ENCODE measurements at regions not wholly inside any gene's neighbourhood (a gene's known extent, or its start where the extent isn't known, plus 50 kb on each side); places are given as distances from the start of the nearest gene placed in this dataset.

DNA sequence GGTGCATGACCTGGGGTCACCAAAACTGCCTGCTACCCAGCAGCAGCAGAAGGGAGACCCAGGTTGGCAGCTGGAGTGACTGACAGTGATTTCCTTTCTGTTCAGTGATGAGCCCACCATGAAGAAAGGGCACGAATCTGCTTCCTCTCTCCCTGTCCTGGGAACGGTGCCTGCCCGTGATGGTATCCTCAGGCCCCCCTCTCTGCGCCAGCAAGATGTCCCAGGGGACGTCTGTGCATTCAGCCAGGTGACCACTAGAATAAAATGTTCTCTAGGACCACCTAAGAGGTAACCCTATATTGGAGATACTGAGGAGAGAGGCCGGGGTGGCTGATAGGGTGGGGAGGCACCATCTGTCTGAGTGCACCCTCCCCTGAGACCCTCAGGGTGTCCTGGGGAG, 294.7 kb downstream of the QKI start:
- ATAC-seq (no peak), DNase-seq (ENCODE audit: low read depth, low spot score) (no peak)
- ChIA-PET CTCF (no interaction called here), POLR2A (no interaction called here), RAD21 (ENCODE audit: low non-redundant PET in 1 of 2, low total read pairs in 2 of 2, uncharacterized antibody in 2 of 2, unreplicated experiment in 2 of 2) (no interaction called here)
- intact Hi-C loops (cut with micrococcal nuclease) = no loop called here
- Histone ChIP-seq H2AFZ (ENCODE audit: low read depth, low read length, poor library complexity, severe bottlenecking) (no peak overlapping the region), H3K36me3 (ENCODE audit: control insufficient read depth in 1 of 2, insufficient read depth in 2 of 2, low read length in 2 of 2) (no peaks in the 10 kb centered on the region), H3K9me2 (ENCODE audit: insufficient read depth) (no peaks in the 10 kb centered on the region), H3K27me3 (ENCODE audit: insufficient read depth, low read length) (no peaks in the 10 kb centered on the region), H3K4me1 (ENCODE audit: control insufficient read depth in 1 of 2, insufficient read depth in 2 of 2, low read length in 2 of 2) (no peaks in the 10 kb centered on the region), H3K9ac (ENCODE audit: low read length) (no peak overlapping the region), H3K9me3 (ENCODE audit: control insufficient read depth in 1 of 2, insufficient read depth in 1 of 2, low read depth in 1 of 2, low read length in 2 of 2) (no peaks in the 10 kb centered on the region), H3K4me3 (replicated peaks in 1 of 2; ENCODE audit: low read depth in 1 of 2, low read length in 2 of 2) (no peak overlapping the region), H3K4me2 (ENCODE audit: low read length) (no peak overlapping the region), H3K27ac (ENCODE audit: low read depth, low read length) (no peak overlapping the region), H4K20me1 (ENCODE audit: insufficient read depth) (no peaks in the 10 kb centered on the region), H3K79me2 (ENCODE audit: insufficient read depth, low read length) (no peaks in the 10 kb centered on the region)
- BruUV-seq (replicated peaks) = no TSS peak
- no peak for TF ChIP-seq ZNF274 (IDR thresholded peaks at IDR 0.05; ENCODE audit: low read depth, low read length)
- no peak for TF ChIP-seq ELF1 (IDR thresholded peaks at IDR 0.05; ENCODE audit: borderline replicate concordance, low read depth)
- TF ChIP-seq SIN3A (IDR thresholded peaks at IDR 0.05; ENCODE audit: low read depth) = no peak
- no peak for TF ChIP-seq EZH2 (IDR thresholded peaks at IDR 0.05)
- no peak for TF ChIP-seq SP1 (IDR thresholded peaks at IDR 0.05; ENCODE audit: low read depth)
- TF ChIP-seq CEBPB (IDR thresholded peaks at IDR 0.05; ENCODE audit: low read depth) = no peak
- no peak for TF ChIP-seq RAD21 (IDR thresholded peaks at IDR 0.05; ENCODE audit: low read depth)
- no peak for TF ChIP-seq JUND (IDR thresholded peaks at IDR 0.05)
- TF ChIP-seq, protein P1, sequence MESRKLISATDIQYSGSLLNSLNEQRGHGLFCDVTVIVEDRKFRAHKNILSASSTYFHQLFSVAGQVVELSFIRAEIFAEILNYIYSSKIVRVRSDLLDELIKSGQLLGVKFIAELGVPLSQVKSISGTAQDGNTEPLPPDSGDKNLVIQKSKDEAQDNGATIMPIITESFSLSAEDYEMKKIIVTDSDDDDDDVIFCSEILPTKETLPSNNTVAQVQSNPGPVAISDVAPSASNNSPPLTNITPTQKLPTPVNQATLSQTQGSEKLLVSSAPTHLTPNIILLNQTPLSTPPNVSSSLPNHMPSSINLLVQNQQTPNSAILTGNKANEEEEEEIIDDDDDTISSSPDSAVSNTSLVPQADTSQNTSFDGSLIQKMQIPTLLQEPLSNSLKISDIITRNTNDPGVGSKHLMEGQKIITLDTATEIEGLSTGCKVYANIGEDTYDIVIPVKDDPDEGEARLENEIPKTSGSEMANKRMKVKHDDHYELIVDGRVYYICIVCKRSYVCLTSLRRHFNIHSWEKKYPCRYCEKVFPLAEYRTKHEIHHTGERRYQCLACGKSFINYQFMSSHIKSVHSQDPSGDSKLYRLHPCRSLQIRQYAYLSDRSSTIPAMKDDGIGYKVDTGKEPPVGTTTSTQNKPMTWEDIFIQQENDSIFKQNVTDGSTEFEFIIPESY (IDR thresholded peaks at IDR 0.05; ENCODE audit: extremely low read depth, insufficient replicate concordance, low read length) = no peak
- TF ChIP-seq ZFX (IDR thresholded peaks at IDR 0.05) = no peak
- TF ChIP-seq, protein P2, sequence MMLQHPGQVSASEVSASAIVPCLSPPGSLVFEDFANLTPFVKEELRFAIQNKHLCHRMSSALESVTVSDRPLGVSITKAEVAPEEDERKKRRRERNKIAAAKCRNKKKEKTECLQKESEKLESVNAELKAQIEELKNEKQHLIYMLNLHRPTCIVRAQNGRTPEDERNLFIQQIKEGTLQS (IDR thresholded peaks at IDR 0.05) = no peak
- TF ChIP-seq EZH2phosphoT487 (IDR thresholded peaks at IDR 0.05; ENCODE audit: borderline replicate concordance) = no peak
- TF ChIP-seq, protein P3, sequence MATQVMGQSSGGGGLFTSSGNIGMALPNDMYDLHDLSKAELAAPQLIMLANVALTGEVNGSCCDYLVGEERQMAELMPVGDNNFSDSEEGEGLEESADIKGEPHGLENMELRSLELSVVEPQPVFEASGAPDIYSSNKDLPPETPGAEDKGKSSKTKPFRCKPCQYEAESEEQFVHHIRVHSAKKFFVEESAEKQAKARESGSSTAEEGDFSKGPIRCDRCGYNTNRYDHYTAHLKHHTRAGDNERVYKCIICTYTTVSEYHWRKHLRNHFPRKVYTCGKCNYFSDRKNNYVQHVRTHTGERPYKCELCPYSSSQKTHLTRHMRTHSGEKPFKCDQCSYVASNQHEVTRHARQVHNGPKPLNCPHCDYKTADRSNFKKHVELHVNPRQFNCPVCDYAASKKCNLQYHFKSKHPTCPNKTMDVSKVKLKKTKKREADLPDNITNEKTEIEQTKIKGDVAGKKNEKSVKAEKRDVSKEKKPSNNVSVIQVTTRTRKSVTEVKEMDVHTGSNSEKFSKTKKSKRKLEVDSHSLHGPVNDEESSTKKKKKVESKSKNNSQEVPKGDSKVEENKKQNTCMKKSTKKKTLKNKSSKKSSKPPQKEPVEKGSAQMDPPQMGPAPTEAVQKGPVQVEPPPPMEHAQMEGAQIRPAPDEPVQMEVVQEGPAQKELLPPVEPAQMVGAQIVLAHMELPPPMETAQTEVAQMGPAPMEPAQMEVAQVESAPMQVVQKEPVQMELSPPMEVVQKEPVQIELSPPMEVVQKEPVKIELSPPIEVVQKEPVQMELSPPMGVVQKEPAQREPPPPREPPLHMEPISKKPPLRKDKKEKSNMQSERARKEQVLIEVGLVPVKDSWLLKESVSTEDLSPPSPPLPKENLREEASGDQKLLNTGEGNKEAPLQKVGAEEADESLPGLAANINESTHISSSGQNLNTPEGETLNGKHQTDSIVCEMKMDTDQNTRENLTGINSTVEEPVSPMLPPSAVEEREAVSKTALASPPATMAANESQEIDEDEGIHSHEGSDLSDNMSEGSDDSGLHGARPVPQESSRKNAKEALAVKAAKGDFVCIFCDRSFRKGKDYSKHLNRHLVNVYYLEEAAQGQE (IDR thresholded peaks at IDR 0.05; ENCODE audit: low read depth) = no peak
